HG02870 (cell line): ENCODE measurements at regions not wholly inside any gene's neighbourhood (a gene's known extent, or its start where the extent isn't known, plus 50 kb on each side); places are given as distances from the start of the nearest gene placed in this dataset.
"Not testable (repeated sequence)": the region's sequence is repeated elsewhere in the genome, so short reads cannot be mapped to it uniquely, and the experiment has no call there.

Source experiments
- ATAC-seq: cut with Tn5 transposase; IDR thresholded peaks from one replicate; pipeline ENCODE4 v1.9.1; 2021; ENCODE audit warnings: mild to moderate bottlenecking, moderate library complexity; ENCODE audit not compliant: unreplicated experiment

DNA sequence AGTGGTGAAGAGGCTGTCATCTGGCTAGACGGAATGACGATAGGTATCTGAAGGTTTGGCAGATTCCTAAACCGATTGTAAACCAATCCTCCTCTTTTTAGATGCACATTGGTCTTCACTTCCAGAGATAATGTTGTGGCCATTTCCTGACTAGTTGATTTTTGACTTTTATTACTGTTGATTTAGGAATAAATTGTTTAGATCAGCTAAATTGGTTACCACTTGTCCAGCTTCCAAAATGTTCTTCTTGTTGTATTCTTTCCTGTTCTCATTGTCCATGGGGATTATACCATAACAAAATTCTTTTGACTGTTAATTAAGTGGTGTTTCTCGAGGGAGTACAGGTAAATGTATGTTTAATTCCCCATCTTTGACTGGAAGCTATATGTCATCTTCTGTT, 119.7 kb downstream of the MACROH2A1 start:
- no peak for ATAC-seq

- ATAC-seq = no peak
Observed at GRCh38 chr5:135276151-135276550, 122.9 kb downstream of the MACROH2A1 start.

DNA sequence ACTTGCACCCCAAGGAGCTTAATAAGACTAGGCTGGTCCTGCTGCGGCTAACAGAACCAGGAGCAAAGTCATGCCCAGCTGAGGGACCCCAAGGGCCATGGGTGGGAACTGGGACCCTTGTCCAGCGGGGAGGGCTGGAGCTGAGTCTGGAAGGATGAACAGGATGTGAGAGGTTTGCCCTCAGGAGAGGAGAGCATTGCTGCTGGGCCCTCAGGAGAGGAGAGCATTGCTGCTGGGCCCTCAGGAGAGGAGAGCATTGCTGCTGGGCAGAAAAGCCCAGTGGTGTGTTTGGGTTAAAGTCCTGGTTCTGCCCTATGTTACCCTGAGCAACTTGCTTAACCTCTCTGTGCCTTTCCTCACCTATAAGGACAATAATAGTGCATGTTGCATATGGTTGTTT, 125.8 kb downstream of the MACROH2A1 start:
- ATAC-seq = no peak

DNA sequence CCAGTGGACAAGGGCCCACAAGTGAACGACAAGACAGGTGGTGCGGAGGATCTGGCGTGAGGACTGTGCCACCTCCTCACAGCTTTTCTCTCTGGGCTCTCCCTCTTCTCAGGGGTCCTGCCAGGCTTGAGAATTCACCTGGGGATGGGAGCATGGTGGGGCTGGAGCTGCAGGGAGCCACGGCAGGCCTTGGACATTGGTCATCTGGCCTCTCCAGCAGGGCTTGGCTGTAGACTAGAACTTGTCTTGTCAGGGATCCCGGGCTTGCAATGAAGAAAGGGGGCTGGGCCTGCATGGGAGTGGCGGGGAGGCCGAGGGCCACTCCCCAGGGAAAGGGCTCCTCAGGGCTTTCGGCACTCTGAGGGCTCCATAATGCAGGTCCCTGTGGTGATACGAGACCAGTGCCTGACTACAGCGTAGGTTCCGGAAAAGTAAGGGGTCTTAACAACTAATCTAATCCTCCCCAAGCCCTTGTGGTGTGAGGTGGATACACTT, 126.7 kb downstream of the MACROH2A1 start:
- no peak for ATAC-seq

DNA sequence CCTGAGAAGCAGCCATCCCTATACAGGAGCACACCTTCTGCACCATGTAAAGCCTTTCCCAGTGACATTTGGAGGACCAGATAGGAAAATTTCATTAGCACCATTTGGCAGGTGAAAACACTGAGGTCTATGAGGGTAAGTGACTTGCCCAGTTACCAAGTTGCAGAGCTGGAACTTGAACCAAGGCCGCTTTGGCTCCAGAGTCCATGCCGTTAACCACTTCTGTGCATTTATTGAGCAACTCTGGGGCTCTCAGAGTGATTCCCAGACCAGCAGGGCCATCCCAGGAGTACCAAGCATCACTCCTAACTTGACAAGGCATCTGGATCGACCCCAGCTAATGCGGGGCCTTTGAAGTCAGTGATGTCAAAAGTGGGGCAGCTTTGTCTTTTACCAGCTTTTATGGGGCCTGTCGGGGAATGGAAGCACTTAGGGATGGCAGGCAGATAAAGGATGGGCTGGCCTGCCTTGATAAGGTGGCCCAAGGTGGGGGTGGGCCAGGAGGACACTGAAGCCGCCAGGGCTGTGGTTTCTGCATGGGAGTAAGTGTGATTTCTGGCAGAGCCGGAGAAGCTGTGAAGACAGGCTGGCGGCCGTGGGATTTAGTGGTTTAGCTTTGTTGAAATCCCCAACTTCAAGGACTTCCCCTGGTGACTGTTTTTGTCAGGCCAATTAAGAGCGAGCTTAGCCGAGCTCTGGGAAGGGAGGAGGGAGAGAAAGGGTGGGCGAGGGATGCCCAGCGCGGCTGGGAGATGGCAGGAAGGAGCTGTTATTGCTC, 127.3 kb downstream of the MACROH2A1 start:
- no peak for ATAC-seq

GRCh38 chr5:135269931-135270421, 129.1 kb downstream of the MACROH2A1 start:
- ATAC-seq = no peak

DNA sequence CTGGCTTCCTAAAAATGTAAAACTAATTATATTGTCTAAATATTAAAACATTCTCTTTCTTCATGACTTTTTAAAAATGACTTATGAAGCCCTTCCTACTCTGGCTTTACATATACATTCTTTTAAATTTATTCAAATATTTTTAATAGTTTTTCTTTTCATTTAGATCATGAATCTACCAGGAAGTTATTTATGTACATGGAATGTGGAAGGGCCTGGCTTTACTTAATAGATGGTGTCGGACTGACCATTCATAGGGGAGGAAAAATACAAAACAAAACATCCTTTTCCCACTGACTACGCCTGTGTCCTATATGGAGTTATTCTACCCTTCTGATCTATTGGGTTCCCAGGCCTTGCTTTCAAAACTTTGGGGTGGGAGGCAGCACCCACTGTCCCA, 129.8 kb downstream of the MACROH2A1 start:
- no peak for ATAC-seq

DNA sequence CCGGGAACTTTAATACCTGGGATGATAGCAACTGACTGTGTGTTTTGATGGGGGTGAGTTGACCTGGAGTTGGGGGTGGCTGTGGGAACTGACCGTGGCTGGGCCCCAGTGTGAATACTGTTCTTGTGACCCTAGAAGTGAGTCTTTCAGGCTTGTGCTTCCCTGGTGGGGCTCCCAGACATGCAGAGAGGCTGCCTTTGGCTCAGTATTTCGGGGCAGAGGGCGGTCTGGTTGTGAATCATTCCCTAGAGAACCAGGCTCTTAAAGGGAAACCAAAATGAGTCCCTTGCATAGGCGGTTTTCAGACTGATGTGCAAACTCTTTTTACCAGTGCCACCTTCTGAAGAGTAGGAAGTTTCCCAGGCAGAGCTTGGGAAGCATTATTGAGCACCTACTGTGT, 132.1 kb downstream of the MACROH2A1 start:
- no peak for ATAC-seq

DNA sequence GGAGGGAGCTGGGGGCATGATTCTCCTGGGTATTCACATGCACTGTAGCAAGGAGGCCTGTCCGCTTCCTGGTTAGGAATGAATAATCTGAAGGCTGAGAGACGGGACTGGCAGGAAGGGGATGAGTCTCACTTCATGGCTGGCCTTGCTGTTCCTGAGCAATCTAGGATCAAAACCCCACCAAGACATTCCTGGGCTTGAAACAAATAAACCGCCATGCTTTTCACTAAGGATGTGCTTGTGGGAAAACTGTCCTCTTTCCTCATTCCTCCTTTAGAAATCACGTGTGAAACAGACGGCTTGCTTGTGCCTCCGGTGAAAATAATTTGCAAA, 132.8 kb downstream of the MACROH2A1 start:
- no peak for ATAC-seq

DNA sequence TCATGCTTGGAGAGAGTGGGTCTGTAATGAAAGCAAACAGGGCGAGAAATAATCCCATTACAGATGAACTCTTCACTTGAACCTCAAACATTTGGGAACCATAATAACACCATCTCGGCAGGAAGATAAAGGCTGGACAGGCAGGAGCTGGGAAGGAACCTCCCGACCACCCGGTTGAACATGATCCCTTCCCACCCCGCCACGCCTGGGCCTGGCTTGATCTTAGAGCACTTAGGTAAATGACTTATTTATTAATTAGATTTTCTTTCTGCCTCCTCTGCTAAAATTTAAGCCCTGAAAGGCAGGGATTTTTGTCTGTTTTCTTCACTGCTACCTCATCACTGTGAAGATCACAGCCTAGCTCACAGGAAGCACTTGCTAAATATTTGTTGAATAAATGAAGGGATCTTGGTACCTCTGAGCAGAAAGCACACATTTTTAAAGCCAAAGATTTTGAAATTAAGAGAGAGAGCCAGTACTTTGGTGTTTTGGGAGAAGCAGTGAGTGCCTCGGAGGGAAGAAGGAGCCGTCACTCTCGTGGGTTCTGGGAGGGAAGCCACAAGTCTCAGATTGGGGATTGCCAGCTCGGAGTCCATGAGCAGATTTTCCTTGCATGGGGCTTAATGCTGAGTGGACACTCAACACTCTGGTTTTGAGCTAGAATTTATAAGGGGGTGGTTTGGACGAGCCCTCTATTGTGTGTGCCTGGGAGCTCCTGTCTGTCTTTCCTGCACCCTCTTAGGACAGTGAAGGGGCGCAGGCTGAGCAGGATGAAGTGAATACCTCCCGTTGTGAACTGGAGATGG, 133.3 kb downstream of the MACROH2A1 start:
- ATAC-seq = no peak

- ATAC-seq = no peak
Observed at GRCh38 chr5:135264451-135265440, 134.3 kb downstream of the MACROH2A1 start.

DNA sequence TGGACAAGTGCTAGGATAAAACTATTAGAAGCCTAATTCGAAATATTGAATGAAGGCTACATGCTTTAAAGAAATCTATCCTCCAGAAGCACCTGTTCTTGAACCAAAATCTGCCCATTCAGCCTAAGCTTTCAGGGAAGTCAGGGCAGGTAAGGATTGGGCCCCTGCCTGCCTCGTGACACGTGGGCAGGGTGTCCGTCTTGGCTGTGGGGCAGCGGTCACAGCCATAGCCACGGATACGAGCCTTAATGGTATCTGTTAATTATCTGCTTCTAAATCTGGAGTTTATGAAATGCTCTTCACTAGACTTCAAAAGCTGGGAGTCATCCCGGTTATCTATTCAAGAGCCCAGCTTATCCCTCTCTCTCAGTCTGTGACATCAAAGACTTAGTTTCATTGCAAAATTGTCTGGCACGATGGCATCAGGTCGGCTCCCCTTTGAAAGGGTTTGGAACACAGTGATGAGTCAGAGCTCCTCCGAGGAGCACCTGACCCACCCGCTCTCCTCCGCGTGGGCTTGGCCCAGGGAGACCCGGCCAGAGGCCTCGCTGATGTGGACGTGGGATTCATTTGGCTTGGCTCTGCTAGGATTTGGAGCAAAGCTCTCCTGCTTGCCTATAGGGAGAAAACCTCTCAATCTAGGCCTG, 135.9 kb downstream of the MACROH2A1 start:
- ATAC-seq = no peak

- no peak for ATAC-seq
Observed at GRCh38 chr5:135262364-135262763, 136.7 kb downstream of the MACROH2A1 start.

DNA sequence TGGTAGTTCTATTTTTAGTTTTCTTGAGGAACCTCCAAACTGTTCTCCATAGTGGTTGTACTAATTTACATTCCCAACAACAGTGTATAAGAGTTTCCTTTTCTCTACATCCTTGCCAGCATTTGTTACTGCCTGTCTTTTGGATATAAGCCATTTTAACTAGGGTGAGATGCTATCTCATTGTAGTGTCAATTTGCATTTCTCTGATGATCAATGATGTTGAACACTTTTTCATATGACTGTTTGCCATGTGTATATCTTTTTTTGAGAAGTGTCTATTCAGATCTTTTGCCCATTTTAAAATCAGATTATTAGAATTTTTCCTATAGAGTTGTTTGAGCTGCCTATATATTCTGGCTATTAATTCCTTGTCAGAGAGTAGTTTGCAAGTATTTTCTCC, 138.9 kb downstream of the MACROH2A1 start:
- not testable (repeated sequence) for ATAC-seq

DNA sequence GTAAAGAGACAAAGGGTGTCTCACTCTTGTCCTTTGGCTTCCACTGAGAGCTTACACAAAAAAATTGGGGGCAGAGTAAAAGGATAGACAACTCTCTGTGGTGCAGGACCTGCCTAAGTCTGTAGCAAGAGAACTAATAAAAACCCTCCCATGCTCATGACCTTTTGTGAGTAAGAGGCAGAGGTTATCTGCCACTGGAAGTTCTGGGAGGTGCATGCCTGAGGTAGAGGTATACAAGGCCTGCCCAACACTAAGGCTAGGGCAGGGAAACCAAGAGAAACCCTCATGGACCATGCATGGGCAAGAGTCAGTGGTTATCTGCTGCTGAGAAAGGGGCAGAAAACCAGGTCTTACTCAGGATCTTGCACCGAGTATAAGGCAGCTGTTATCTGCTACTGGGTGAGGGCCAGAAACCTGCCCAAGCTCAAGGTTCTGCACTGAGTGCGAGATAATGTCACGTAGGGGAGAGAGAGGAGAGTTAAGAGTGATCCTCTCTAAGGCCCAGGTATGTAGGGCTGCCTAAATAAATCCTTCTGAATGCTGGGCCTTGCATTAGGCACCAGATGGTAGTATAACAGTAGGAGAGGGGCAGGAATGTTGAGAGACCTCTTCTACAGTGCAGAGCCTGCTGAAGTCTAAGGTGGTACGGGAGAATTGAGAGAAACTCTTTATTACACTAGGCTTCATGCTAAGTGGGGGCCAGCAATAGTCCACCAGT, 143.4 kb downstream of the MACROH2A1 start:
- no peak for ATAC-seq

DNA sequence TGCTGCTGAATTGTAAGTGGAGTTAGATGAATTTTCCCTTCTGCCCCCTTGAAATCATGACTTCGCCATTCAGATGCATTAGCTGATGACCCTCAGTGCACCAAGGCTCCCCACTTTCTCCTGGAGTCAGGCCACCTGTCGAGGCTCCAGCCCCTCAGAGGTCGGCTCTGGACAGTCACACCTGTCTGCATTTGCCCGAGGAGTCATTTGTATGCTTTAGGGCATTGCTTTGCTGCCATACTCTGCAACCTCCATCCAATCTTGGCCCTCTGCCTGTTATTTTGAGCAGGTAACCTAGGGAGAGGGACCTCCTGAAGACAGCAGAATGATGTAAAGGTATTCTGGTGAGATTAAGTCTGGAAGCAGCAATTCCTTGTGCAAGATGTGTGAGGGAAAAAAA, 144.8 kb downstream of the MACROH2A1 start:
- no peak for ATAC-seq

GRCh38 chr5:135253601-135254178, 145.3 kb downstream of the MACROH2A1 start:
- ATAC-seq = no peak

GRCh38 chr5:135251093-135251492, 147.9 kb downstream of the MACROH2A1 start:
- no peak for ATAC-seq

GRCh38 chr5:135250671-135251070, 148.4 kb downstream of the MACROH2A1 start:
- ATAC-seq = no peak
